Fibroblast of skin of right quadriceps (primary cell): ENCODE measurements at regions not wholly inside any gene's neighbourhood (a gene's known extent, or its start where the extent isn't known, plus 50 kb on each side); places are given as distances from the start of the nearest gene placed in this dataset.

ENCODE experiments used
- DNase-seq: peaks from one replicate; pipeline ENCODE4 v3.0.0-alpha.2; 2013

- DNase-seq = no peak
Observed at GRCh38 chr2:142220239-142220638, 89.4 kb upstream of the LRP1B start.

- peak; percentile 9 for DNase-seq
Observed at GRCh38 chr2:142218471-142218870, 87.7 kb upstream of the LRP1B start.

GRCh38 chr2:142217804-142218203 lies 87.0 kb upstream of the LRP1B start:
- DNase-seq = no peak

GRCh38 chr2:142200062-142200461 lies 69.2 kb upstream of the LRP1B start:
- DNase-seq = no peak

- DNase-seq = no peak
Observed at GRCh38 chr2:142199073-142199472, 68.3 kb upstream of the LRP1B start.

GRCh38 chr2:142190805-142191204 lies 60.0 kb upstream of the LRP1B start:
- DNase-seq = peak; percentile 25

- DNase-seq = no peak
Observed at GRCh38 chr2:142189501-142189900, 58.7 kb upstream of the LRP1B start.

GRCh38 chr2:142188562-142188961 lies 57.7 kb upstream of the LRP1B start:
- peak; percentile 8 for DNase-seq

GRCh38 chr2:142180820-142181533 lies 50.2 kb upstream of the LRP1B start:
- DNase-seq = peak; percentile 13
